IPS DF 6.9 (cell line): ENCODE measurements at regions not wholly inside any gene's neighbourhood (a gene's known extent, or its start where the extent isn't known, plus 50 kb on each side); places are given as distances from the start of the nearest gene placed in this dataset.

ENCODE experiments used
- DNase-seq: peaks from one replicate; pipeline ENCODE4 v3.0.0-alpha.2; 2013; ENCODE audit warnings: low read depth, low spot score
- H3K27ac ChIP-seq: one replicate; pipeline ENCODE4 v1.5.1; 2013; ENCODE audit warnings: low read length, control low read depth
- H3K27me3 ChIP-seq: 2 replicates; pipeline ENCODE4 v1.6.1; 2013; ENCODE audit warnings: mild to moderate bottlenecking, low read length; ENCODE audit not compliant: control insufficient read depth, insufficient read depth
- H3K36me3 ChIP-seq: 2 replicates; pipeline ENCODE4 v1.6.1; 2013; ENCODE audit warnings: low read length; ENCODE audit not compliant: control insufficient read depth, insufficient read depth
- H3K4me1 ChIP-seq: 2 replicates; pipeline ENCODE4 v1.6.1; 2013; ENCODE audit warnings: low read length; ENCODE audit not compliant: control insufficient read depth, insufficient read depth
- H3K4me3 ChIP-seq: 2 replicates; pipeline ENCODE4 v1.5.1; 2013; ENCODE audit warnings: mild to moderate bottlenecking, low read length
- H3K9me3 ChIP-seq: 2 replicates; pipeline ENCODE4 v1.6.1; 2013; ENCODE audit warnings: low read length, inconsistent platforms; ENCODE audit not compliant: control insufficient read depth, insufficient read depth
- WGBS: extraction: QIAGEN DNeasy Blood & Tissue Kit; methylation state at CpG from one replicate; pipeline ENCODE4 v1.1.7; 2013; ENCODE audit warnings: mixed read lengths, missing lambda C conversion rate; ENCODE audit not compliant: insufficient read length, insufficient coverage; 5-methylcytosine and 5-hydroxymethylcytosine counted together

- no peak for DNase-seq
- no peak overlapping the region for H3K4me3 ChIP-seq
- peaks cover 5% of the 10 kb centered on the region for H3K9me3 ChIP-seq
- no peak overlapping the region for H3K27ac ChIP-seq
- H3K36me3 ChIP-seq, result no peaks in the 10 kb centered on the region
- H3K27me3 ChIP-seq, result no peaks in the 10 kb centered on the region
- WGBS, result no CpG with 5 or more reads among the region's 2 CpGs
- no peaks in the 10 kb centered on the region for H3K4me1 ChIP-seq
Observed at GRCh38 chr16:35377142-35377541, 1917.7 kb downstream of the TP53TG3F start.

- no peak for DNase-seq
- Histone ChIP-seq H3K4me1 (no peaks in the 10 kb centered on the region), H3K4me3 (no peak overlapping the region), H3K27ac (no peak overlapping the region), H3K9me3 (peaks cover 5% of the 10 kb centered on the region), H3K36me3 (no peaks in the 10 kb centered on the region), H3K27me3 (no peaks in the 10 kb centered on the region)
- 100% methylated on average over 1 of the region's 2 CpGs for WGBS
Observed at GRCh38 chr16:35386619-35387018, 1927.2 kb downstream of the TP53TG3F start.

- Histone ChIP-seq H3K4me1 (no peaks in the 10 kb centered on the region), H3K27ac (no peak overlapping the region), H3K36me3 (no peaks in the 10 kb centered on the region; the same call in 1 of the 2 replicates), H3K27me3 (no peaks in the 10 kb centered on the region), H3K4me3 (no peak overlapping the region), H3K9me3 (peaks cover 18% of the 10 kb centered on the region)
- no CpG with 5 or more reads among the region's 10 CpGs for WGBS
- peak; percentile 20 for DNase-seq
Observed at GRCh38 chr16:35391328-35391727, 1931.9 kb downstream of the TP53TG3F start.

GRCh38 chr16:35398180-35398579 lies 1938.8 kb downstream of the TP53TG3F start:
- Histone ChIP-seq H3K4me3 (no peak overlapping the region), H3K4me1 (no peaks in the 10 kb centered on the region), H3K27me3 (no peaks in the 10 kb centered on the region), H3K27ac (no peak overlapping the region), H3K9me3 (peaks cover 16% of the 10 kb centered on the region), H3K36me3 (no peaks in the 10 kb centered on the region; the same call in 1 of the 2 replicates)
- no peak for DNase-seq
- WGBS, result no CpG with 5 or more reads among the region's 2 CpGs

GRCh38 chr16:35399133-35399532 lies 1939.7 kb downstream of the TP53TG3F start:
- no peaks in the 10 kb centered on the region; the same call in 1 of the 2 replicates for H3K36me3 ChIP-seq
- no peaks in the 10 kb centered on the region; the same call in 1 of the 2 replicates for H3K27me3 ChIP-seq
- H3K4me1 ChIP-seq, result no peaks in the 10 kb centered on the region
- WGBS, result no CpG with 5 or more reads among the region's 2 CpGs
- no peak overlapping the region for H3K27ac ChIP-seq
- no peak overlapping the region for H3K4me3 ChIP-seq
- no peak for DNase-seq
- H3K9me3 ChIP-seq, result peaks cover 10% of the 10 kb centered on the region

- Histone ChIP-seq H3K9me3 (peaks cover 10% of the 10 kb centered on the region), H3K4me1 (no peaks in the 10 kb centered on the region), H3K36me3 (no peaks in the 10 kb centered on the region), H3K27me3 (no peaks in the 10 kb centered on the region; the same call in 1 of the 2 replicates), H3K27ac (no peak overlapping the region), H3K4me3 (no peak overlapping the region)
- no CpG with 5 or more reads among the region's 2 CpGs for WGBS
- DNase-seq, result no peak
Observed at GRCh38 chr16:35404273-35404672, 1944.9 kb downstream of the TP53TG3F start.

- H3K27me3 ChIP-seq, result no peaks in the 10 kb centered on the region; the same call in 1 of the 2 replicates
- DNase-seq, result no peak
- H3K4me3 ChIP-seq, result no peak overlapping the region
- H3K27ac ChIP-seq, result no peak overlapping the region
- WGBS, result no CpG with 5 or more reads among the region's 1 CpG
- H3K36me3 ChIP-seq, result no peaks in the 10 kb centered on the region
- peaks cover 9% of the 10 kb centered on the region for H3K9me3 ChIP-seq
- H3K4me1 ChIP-seq, result no peaks in the 10 kb centered on the region
Observed at GRCh38 chr16:35405526-35405925, 1946.1 kb downstream of the TP53TG3F start.

GRCh38 chr16:35409503-35409902 lies 1950.1 kb downstream of the TP53TG3F start:
- Histone ChIP-seq H3K36me3 (no peaks in the 10 kb centered on the region), H3K9me3 (peaks cover 9% of the 10 kb centered on the region), H3K27me3 (no peaks in the 10 kb centered on the region), H3K4me1 (no peaks in the 10 kb centered on the region), H3K4me3 (no peak overlapping the region), H3K27ac (no peak overlapping the region)
- WGBS, result no CpG with 5 or more reads among the region's 1 CpG
- DNase-seq, result no peak

- no peak overlapping the region for H3K27ac ChIP-seq
- no peaks in the 10 kb centered on the region for H3K36me3 ChIP-seq
- no peak overlapping the region for H3K4me3 ChIP-seq
- no peak for DNase-seq
- no peaks in the 10 kb centered on the region for H3K27me3 ChIP-seq
- peaks cover 11% of the 10 kb centered on the region for H3K9me3 ChIP-seq
- H3K4me1 ChIP-seq, result no peaks in the 10 kb centered on the region
Observed at GRCh38 chr16:35410438-35410837, 1951.0 kb downstream of the TP53TG3F start.

- no peak overlapping the region for H3K27ac ChIP-seq
- H3K36me3 ChIP-seq, result no peaks in the 10 kb centered on the region
- no peak overlapping the region for H3K4me3 ChIP-seq
- no peaks in the 10 kb centered on the region for H3K4me1 ChIP-seq
- no peak for DNase-seq
- no CpG with 5 or more reads among the region's 1 CpG for WGBS
- H3K27me3 ChIP-seq, result no peaks in the 10 kb centered on the region
- peaks cover 5% of the 10 kb centered on the region for H3K9me3 ChIP-seq
Observed at GRCh38 chr16:35411156-35411555, 1951.7 kb downstream of the TP53TG3F start.

GRCh38 chr16:35414139-35414538 lies 1954.7 kb downstream of the TP53TG3F start:
- WGBS, result no CpG with 5 or more reads among the region's 14 CpGs
- Histone ChIP-seq H3K4me1 (no peaks in the 10 kb centered on the region), H3K27ac (no peak overlapping the region), H3K9me3 (peaks cover 2% of the 10 kb centered on the region; the same call in 1 of the 2 replicates), H3K4me3 (no peak overlapping the region), H3K36me3 (no peaks in the 10 kb centered on the region), H3K27me3 (no peaks in the 10 kb centered on the region)
- no peak for DNase-seq
